ENCODE measurements at regions not wholly inside any gene's neighbourhood (a gene's known extent, or its start where the extent isn't known, plus 50 kb on each side); places are given as distances from the start of the nearest gene placed in this dataset.

DNA sequence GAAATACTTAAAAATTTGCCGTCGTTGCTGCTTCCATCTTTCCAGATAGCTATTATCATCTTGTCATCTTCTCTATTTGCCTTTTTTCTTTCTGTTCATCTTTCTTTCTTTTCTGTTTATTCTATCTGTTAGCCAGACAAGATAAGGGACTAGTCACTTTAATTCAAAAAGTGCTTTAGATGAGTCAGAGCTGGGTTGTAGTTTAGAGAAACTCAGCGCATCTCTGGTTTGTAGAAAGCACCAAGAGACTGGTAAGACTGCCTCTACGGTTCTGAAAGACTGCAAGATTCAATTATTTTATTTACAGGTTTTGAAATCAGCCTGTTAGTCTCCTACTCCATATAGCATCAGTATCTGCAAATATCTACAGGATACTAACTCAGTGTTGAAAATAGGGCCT, 562.8 kb upstream of the RIOK2 start:
- no peak for TF ChIP-seq POLR2AphosphoS5 (IDR thresholded peaks at IDR 0.05; ENCODE audit: low read depth, low read length)
- TF ChIP-seq, protein P1, sequence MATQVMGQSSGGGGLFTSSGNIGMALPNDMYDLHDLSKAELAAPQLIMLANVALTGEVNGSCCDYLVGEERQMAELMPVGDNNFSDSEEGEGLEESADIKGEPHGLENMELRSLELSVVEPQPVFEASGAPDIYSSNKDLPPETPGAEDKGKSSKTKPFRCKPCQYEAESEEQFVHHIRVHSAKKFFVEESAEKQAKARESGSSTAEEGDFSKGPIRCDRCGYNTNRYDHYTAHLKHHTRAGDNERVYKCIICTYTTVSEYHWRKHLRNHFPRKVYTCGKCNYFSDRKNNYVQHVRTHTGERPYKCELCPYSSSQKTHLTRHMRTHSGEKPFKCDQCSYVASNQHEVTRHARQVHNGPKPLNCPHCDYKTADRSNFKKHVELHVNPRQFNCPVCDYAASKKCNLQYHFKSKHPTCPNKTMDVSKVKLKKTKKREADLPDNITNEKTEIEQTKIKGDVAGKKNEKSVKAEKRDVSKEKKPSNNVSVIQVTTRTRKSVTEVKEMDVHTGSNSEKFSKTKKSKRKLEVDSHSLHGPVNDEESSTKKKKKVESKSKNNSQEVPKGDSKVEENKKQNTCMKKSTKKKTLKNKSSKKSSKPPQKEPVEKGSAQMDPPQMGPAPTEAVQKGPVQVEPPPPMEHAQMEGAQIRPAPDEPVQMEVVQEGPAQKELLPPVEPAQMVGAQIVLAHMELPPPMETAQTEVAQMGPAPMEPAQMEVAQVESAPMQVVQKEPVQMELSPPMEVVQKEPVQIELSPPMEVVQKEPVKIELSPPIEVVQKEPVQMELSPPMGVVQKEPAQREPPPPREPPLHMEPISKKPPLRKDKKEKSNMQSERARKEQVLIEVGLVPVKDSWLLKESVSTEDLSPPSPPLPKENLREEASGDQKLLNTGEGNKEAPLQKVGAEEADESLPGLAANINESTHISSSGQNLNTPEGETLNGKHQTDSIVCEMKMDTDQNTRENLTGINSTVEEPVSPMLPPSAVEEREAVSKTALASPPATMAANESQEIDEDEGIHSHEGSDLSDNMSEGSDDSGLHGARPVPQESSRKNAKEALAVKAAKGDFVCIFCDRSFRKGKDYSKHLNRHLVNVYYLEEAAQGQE (IDR thresholded peaks at IDR 0.05; ENCODE audit: insufficient read depth in 1 of 2, low read depth in 2 of 2, low read length in 1 of 2): no peak
